ENCODE measurements at regions not wholly inside any gene's neighbourhood (a gene's known extent, or its start where the extent isn't known, plus 50 kb on each side); places are given as distances from the start of the nearest gene placed in this dataset.
"Not testable (repeated sequence)": the region's sequence is repeated elsewhere in the genome, so short reads cannot be mapped to it uniquely, and the experiment has no call there.

DNA sequence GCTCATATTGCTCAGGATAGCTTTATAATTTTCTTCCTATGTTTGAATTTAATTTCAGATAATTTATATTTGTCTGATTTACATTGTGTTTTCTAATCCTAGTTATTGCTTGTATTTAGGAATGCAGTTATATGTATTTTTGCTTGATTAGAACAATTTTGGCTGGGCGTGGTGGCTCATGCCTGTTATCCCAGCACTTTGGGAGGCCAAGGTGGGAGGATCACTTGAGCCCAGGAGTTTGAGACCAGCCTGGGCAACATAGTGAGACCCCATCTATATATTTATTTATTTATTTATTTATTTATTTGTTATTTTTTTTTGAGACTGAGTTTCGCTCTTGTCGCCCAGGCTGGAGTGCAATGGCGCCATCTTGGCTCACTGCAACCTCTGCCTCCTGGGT is 73.9 kb downstream of the KPNA2 start:
- H3K27me3 ChIP-seq (replicated peaks in 1 of 4; ENCODE audit: control insufficient read depth in 3 of 4, extremely low read depth in 1 of 4, insufficient read depth in 3 of 4, low read length in 3 of 4); H3K4me3 ChIP-seq (ENCODE audit: extremely low read depth in 1 of 4, insufficient read depth in 2 of 4, low read depth in 3 of 4, low read length in 4 of 4); H4K91ac ChIP-seq (replicated peaks; ENCODE audit: insufficient read length, low read length); H2BK120ac ChIP-seq (replicated peaks; ENCODE audit: low read depth, low read length); H3K79me1 ChIP-seq (ENCODE audit: low read depth, low read length); H3K56ac ChIP-seq (replicated peaks; ENCODE audit: insufficient read length, low read depth, low read length); H4K8ac ChIP-seq (ENCODE audit: extremely low read depth, insufficient read depth, low read length); H2AK5ac ChIP-seq (ENCODE audit: low read depth, low read length); H3K4ac ChIP-seq (replicated peaks; ENCODE audit: insufficient read length, low read depth, low read length); FAIRE-seq; H3K4me1 ChIP-seq (replicated peaks in 1 of 4; ENCODE audit: control insufficient read depth in 3 of 4, insufficient read depth in 4 of 4, low read length in 3 of 4); H3K9ac ChIP-seq (replicated peaks in 1 of 4; ENCODE audit: extremely low read depth in 1 of 4, low read depth in 3 of 4, low read length in 3 of 4); H3K14ac ChIP-seq (ENCODE audit: insufficient read length); DNase-seq (ENCODE audit: low read depth in 1 of 2, low spot score in 2 of 2); H3K23ac ChIP-seq (ENCODE audit: insufficient read length); H2BK15ac ChIP-seq (ENCODE audit: low read length); H3K18ac ChIP-seq (ENCODE audit: extremely low read depth, low read length); H3K9me3 ChIP-seq (ENCODE audit: insufficient read depth in 2 of 2, low read depth in 1 of 2, low read length in 1 of 2); H4K5ac ChIP-seq (ENCODE audit: insufficient read length, low read depth, low read length); H3K4me2 ChIP-seq (ENCODE audit: insufficient read depth in 1 of 2, low read depth in 2 of 2, low read length in 2 of 2); H3K23me2 ChIP-seq (ENCODE audit: low read depth, low read length); H3K36me3 ChIP-seq (ENCODE audit: control insufficient read depth in 2 of 4, insufficient read depth in 4 of 4, low read length in 3 of 4); H2BK12ac ChIP-seq (ENCODE audit: low read depth, low read length); H3K79me2 ChIP-seq (ENCODE audit: control insufficient read depth in 1 of 2, insufficient read depth in 2 of 2, low read length in 2 of 2); H2BK20ac ChIP-seq (ENCODE audit: low read length); H3K27ac ChIP-seq (ENCODE audit: low read depth, low read length); H2BK5ac ChIP-seq (ENCODE audit: low read depth, low read length); POLR2A ChIA-PET (ENCODE audit: partially characterized antibody); H4K20me1 ChIP-seq (replicated peaks in 1 of 2; ENCODE audit: control insufficient read depth in 1 of 2, insufficient read depth in 2 of 2, low read length in 2 of 2); H2AFZ ChIP-seq (ENCODE audit: low read length): not testable (repeated sequence)
- CTCF ChIA-PET (ENCODE audit: partially characterized antibody) = interaction anchor here (0.6 kb wide), 1 partner anchor 41 kb away, joined by 4 read pairs; no protein-coding TSS in a partner anchor
- 88% methylated on average over 4 of the region's 4 CpGs; no CpG with 5 or more reads in 1 of the 2 experiments for WGBS, 2 experiments (ENCODE audit: extremely low coverage in 1 of 2, insufficient coverage in 1 of 2, insufficient read length in 1 of 2, insufficient replicate concordance in 2 of 2, low coverage in 1 of 2, low lambda C conversion rate in 2 of 2, missing lambda C conversion rate in 1 of 2)

DNA sequence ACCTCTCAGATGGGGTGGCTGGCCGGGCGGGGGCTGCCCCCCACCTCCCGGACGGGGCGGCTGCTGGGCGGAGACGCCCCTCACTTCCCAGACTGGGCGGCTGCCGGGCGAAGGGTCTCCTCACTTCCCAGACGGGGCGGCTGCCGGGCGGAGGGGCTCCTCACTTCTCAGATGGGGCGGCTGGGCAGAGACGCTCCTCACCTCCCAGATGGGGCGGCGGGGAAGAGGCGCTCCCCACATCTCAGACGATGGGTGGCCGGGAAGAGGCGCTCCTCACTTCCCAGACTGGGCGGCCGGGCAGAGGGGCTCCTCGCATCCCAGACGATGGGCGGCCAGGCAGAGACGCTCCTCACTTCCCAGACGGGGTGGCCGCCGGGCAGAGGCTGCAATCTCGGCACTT is 80.7 kb downstream of the KPNA2 start:
- H3K27ac ChIP-seq (ENCODE audit: low read depth, low read length); H4K20me1 ChIP-seq (replicated peaks in 1 of 2; ENCODE audit: control insufficient read depth in 1 of 2, insufficient read depth in 2 of 2, low read length in 2 of 2); H3K9me3 ChIP-seq (ENCODE audit: insufficient read depth in 2 of 2, low read depth in 1 of 2, low read length in 1 of 2); H3K4me1 ChIP-seq (replicated peaks in 1 of 4; ENCODE audit: control insufficient read depth in 3 of 4, insufficient read depth in 4 of 4, low read length in 3 of 4); H3K14ac ChIP-seq (ENCODE audit: insufficient read length); DNase-seq (ENCODE audit: low read depth in 1 of 2, low spot score in 2 of 2); H3K9ac ChIP-seq (replicated peaks in 1 of 4; ENCODE audit: extremely low read depth in 1 of 4, low read depth in 3 of 4, low read length in 3 of 4); H2BK15ac ChIP-seq (ENCODE audit: low read length); H3K27me3 ChIP-seq (replicated peaks in 1 of 4; ENCODE audit: control insufficient read depth in 3 of 4, extremely low read depth in 1 of 4, insufficient read depth in 3 of 4, low read length in 3 of 4); H2BK120ac ChIP-seq (replicated peaks; ENCODE audit: low read depth, low read length); H3K36me3 ChIP-seq (ENCODE audit: control insufficient read depth in 2 of 4, insufficient read depth in 4 of 4, low read length in 3 of 4); CTCF ChIA-PET (ENCODE audit: partially characterized antibody); H3K4me3 ChIP-seq (ENCODE audit: extremely low read depth in 1 of 4, insufficient read depth in 2 of 4, low read depth in 3 of 4, low read length in 4 of 4); H4K91ac ChIP-seq (replicated peaks; ENCODE audit: insufficient read length, low read length); H3K79me2 ChIP-seq (ENCODE audit: control insufficient read depth in 1 of 2, insufficient read depth in 2 of 2, low read length in 2 of 2); H2BK12ac ChIP-seq (ENCODE audit: low read depth, low read length); H2AK5ac ChIP-seq (ENCODE audit: low read depth, low read length); H3K4me2 ChIP-seq (ENCODE audit: insufficient read depth in 1 of 2, low read depth in 2 of 2, low read length in 2 of 2); H3K23ac ChIP-seq (ENCODE audit: insufficient read length); H3K18ac ChIP-seq (ENCODE audit: extremely low read depth, low read length); H4K8ac ChIP-seq (ENCODE audit: extremely low read depth, insufficient read depth, low read length); H3K23me2 ChIP-seq (ENCODE audit: low read depth, low read length); H2BK5ac ChIP-seq (ENCODE audit: low read depth, low read length); H4K5ac ChIP-seq (ENCODE audit: insufficient read length, low read depth, low read length); FAIRE-seq; H2AFZ ChIP-seq (ENCODE audit: low read length); H3K56ac ChIP-seq (replicated peaks; ENCODE audit: insufficient read length, low read depth, low read length); H3K79me1 ChIP-seq (ENCODE audit: low read depth, low read length); POLR2A ChIA-PET (ENCODE audit: partially characterized antibody); H3K4ac ChIP-seq (replicated peaks; ENCODE audit: insufficient read length, low read depth, low read length); H2BK20ac ChIP-seq (ENCODE audit: low read length): not testable (repeated sequence)
- WGBS, 2 experiments (ENCODE audit: extremely low coverage in 1 of 2, insufficient coverage in 1 of 2, insufficient read length in 1 of 2, insufficient replicate concordance in 2 of 2, low coverage in 1 of 2, low lambda C conversion rate in 2 of 2, missing lambda C conversion rate in 1 of 2) = 91% methylated on average over 11 of the region's 32 CpGs; no CpG with 5 or more reads in 1 of the 2 experiments

Measured in H1 (cell line).